ENCODE measurements at regions not wholly inside any gene's neighbourhood (a gene's known extent, or its start where the extent isn't known, plus 50 kb on each side); places are given as distances from the start of the nearest gene placed in this dataset.

DNA sequence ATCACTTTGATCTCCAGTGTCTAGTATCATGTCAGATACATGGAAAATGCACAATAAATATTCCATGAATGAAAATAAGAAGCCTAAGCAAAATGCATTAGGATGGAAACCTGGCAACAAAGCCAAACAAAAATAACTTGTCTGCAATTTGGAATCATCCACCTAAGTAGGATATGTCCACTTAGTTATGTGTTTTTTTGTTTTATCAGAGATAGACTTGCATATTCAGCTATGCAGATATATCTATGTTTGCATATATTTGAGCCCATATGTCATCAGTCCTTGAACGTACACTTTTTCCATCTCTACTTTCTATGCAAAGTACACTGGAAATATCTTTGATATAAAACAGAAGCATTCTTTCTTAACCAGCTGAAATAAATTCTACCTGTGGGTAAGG, 707.1 kb downstream of the EFNA5 start:
- TF ChIP-seq L3MBTL2 (conservative IDR thresholded peaks at IDR 0.05) (no peak), TARDBP (IDR thresholded peaks at IDR 0.05) (no peak), FOXA1 (IDR thresholded peaks at IDR 0.05) (no peak), CTBP1 (IDR thresholded peaks at IDR 0.05; ENCODE audit: borderline replicate concordance) (no peak), ARNT (IDR thresholded peaks at IDR 0.05) (no peak), SP1 (IDR thresholded peaks at IDR 0.05) (no peak), ZNF384 (IDR thresholded peaks at IDR 0.05) (no peak), SUZ12 (IDR thresholded peaks at IDR 0.05) (no peak), PKNOX1 (IDR thresholded peaks at IDR 0.05) (no peak), ELF4 (IDR thresholded peaks at IDR 0.05) (no peak), FOXK2 (IDR thresholded peaks at IDR 0.05) (no peak), HDGF (IDR thresholded peaks at IDR 0.05; ENCODE audit: borderline replicate concordance) (no peak), FOXM1 (IDR thresholded peaks at IDR 0.05; ENCODE audit: borderline replicate concordance) (no peak)

Measured in HEK293T (cell line).